Fibroblast of the aortic adventitia (primary cell): ENCODE measurements at regions not wholly inside any gene's neighbourhood (a gene's known extent, or its start where the extent isn't known, plus 50 kb on each side); places are given as distances from the start of the nearest gene placed in this dataset.
"Not testable (repeated sequence)": the region's sequence is repeated elsewhere in the genome, so short reads cannot be mapped to it uniquely, and the experiment has no call there.

Source experiments
- DNase-seq: peaks from one replicate; pipeline ENCODE4 v3.0.0-alpha.2; 2010; ENCODE audit warnings: low read depth
- H3K4me3 ChIP-seq: 2 replicates; pipeline ENCODE4 v1.5.1; 2011; ENCODE audit warnings: low read depth, mild to moderate bottlenecking, control low read depth, low read length, moderate library complexity
- TF ChIP-seq, protein P1 (sequence below): IDR thresholded peaks from 2 replicates; pipeline ENCODE4 v1.5.1; 2011; ENCODE audit warnings: mild to moderate bottlenecking, low read length, control low read depth, inconsistent platforms; ENCODE audit not compliant: insufficient read depth

GRCh38 chr1:228941666-228942065 lies 206.4 kb downstream of the RHOU start:
- TF ChIP-seq, protein P1, sequence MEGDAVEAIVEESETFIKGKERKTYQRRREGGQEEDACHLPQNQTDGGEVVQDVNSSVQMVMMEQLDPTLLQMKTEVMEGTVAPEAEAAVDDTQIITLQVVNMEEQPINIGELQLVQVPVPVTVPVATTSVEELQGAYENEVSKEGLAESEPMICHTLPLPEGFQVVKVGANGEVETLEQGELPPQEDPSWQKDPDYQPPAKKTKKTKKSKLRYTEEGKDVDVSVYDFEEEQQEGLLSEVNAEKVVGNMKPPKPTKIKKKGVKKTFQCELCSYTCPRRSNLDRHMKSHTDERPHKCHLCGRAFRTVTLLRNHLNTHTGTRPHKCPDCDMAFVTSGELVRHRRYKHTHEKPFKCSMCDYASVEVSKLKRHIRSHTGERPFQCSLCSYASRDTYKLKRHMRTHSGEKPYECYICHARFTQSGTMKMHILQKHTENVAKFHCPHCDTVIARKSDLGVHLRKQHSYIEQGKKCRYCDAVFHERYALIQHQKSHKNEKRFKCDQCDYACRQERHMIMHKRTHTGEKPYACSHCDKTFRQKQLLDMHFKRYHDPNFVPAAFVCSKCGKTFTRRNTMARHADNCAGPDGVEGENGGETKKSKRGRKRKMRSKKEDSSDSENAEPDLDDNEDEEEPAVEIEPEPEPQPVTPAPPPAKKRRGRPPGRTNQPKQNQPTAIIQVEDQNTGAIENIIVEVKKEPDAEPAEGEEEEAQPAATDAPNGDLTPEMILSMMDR: no peak
- DNase-seq: no peak

GRCh38 chr1:228943436-228943835 lies 208.2 kb downstream of the RHOU start:
- TF ChIP-seq, protein P1: no peak
- DNase-seq: no peak
- H3K4me3 ChIP-seq: no peak overlapping the region

More at GRCh38 chr1:228941666-228942065, 206.4 kb downstream of the RHOU start:
- H3K4me3 ChIP-seq: no peak overlapping the region

GRCh38 chr1:228944296-228944695 lies 209.0 kb downstream of the RHOU start:
- TF ChIP-seq, protein P1: no peak
- H3K4me3 ChIP-seq: no peak overlapping the region
- no peak for DNase-seq

DNA sequence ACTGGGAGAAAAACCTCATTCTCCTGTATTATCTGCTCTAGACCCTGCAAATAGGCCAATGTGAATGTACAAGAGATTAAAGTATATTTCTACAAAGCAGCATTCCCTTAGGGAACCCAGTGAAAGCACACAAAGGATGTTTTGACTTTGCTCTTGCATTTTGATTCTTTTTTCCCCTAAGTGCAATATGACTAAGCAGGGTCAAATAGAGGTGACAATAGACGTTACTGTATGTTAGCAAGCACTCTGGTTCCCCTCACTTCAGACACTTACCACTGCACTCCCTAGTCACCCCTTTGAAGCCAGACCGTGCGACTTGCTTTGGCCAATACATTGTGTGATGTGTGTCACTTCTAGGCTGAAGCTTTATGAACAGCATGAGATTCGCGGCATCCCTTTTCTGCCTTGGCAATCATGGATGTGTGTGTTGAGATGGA lies 209.7 kb downstream of the RHOU start:
- no peak overlapping the region for H3K4me3 ChIP-seq
- TF ChIP-seq, protein P1: no peak
- peak; percentile 53 for DNase-seq

DNA sequence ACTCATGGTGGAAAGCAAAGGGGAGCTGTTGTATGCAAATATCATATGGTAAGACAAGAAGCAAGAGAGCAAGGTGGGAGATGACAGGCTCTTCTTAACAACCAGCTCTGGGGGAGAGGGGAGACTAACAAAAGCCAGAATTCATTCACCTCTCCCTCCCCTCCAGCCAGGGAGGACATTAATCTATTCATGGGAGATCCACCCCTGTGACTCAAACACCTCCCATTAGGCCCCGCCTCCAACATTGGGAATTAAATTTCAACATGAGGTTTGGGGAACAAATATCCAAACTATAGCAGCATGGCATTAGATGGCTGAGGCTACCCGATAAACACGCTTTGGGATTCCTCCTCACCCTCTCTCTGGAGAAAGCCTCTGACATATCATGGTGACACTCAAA lies 210.6 kb downstream of the RHOU start:
- H3K4me3 ChIP-seq: no peak overlapping the region
- DNase-seq: no peak
- TF ChIP-seq, protein P1: no peak

DNA sequence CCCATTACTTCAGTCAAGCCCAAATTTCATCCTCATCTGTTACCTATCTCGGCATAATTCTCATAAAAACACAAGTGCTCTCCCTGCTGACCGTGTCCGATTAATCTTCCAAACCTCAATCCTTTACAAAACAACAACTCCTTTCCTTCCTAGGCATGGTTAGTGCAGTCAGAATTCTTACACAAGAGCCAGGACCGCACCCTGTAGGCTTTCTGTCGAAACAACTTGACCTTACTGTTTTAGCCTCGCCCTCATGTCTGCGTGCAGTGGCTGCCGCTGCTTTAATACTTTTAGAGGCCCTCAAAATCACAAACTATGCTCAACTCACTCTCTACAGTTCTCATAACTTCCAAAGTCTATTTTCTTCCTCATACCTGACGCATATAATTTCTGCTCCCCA lies 214.3 kb downstream of the RHOU start:
- DNase-seq, H3K4me3 ChIP-seq: not testable (repeated sequence)

GRCh38 chr1:228953207-228953606 lies 217.9 kb downstream of the RHOU start:
- DNase-seq: no peak
- TF ChIP-seq, protein P1: no peak
- no peak overlapping the region for H3K4me3 ChIP-seq

GRCh38 chr1:228953808-228954207 lies 218.5 kb downstream of the RHOU start:
- not testable (repeated sequence) for DNase-seq, H3K4me3 ChIP-seq
